PC-3 (cell line): ENCODE measurements at regions not wholly inside any gene's neighbourhood (a gene's known extent, or its start where the extent isn't known, plus 50 kb on each side); places are given as distances from the start of the nearest gene placed in this dataset.

Source experiments
- ATAC-seq: fragments of 200-7000 bp; cut with Tn5 transposase; 2 replicates; pipeline ENCODE4 v1.9.1; 2020; ENCODE audit warnings: mild to moderate bottlenecking, moderate library complexity
- BruUV-seq: library from RNA; stranded (reverse); fragments of 400-500 nt; replicated peaks from 2 replicates; lab custom pipeline; 2021; lab: Mats Ljungman, UMichigan
- CTCF ChIA-PET: fragments of 300-600 bp; sonication (Branson Sonifier 250); formaldehyde crosslinking; loops from one replicate; lab custom pipeline; 2022; ENCODE audit warnings: antibody characterized with exemption; lab: Charles Lee
- POLR2A ChIA-PET: fragments of 300-600 bp; sonication (Branson Sonifier 250); formaldehyde crosslinking; loops from one replicate; lab custom pipeline; 2022; ENCODE audit warnings: antibody characterized with exemption; ENCODE audit not compliant: unreplicated experiment; lab: Charles Lee
- DNase-seq: peaks from one replicate; pipeline ENCODE4 v3.0.0-alpha.2; 2015
- H2AFZ ChIP-seq: fragments of 300-600 bp; sonication (generic); 2 replicates; pipeline ENCODE4 v1.6.0; 2016; ENCODE audit warnings: antibody characterized with exemption, low read length
- H3F3A ChIP-seq: fragments of 300-600 bp; sonication (generic); one replicate; pipeline ENCODE4 v1.6.0; 2017; ENCODE audit warnings: antibody characterized with exemption, low read length, control low read depth, mild to moderate bottlenecking; ENCODE audit not compliant: unreplicated experiment
- H3K27ac ChIP-seq: fragments of 300-600 bp; sonication (generic); 2 replicates; pipeline ENCODE4 v1.5.1; 2016; ENCODE audit warnings: mild to moderate bottlenecking, low read length
- H3K27me3 ChIP-seq: fragments of 300-600 bp; sonication (generic); 2 replicates; pipeline ENCODE4 v1.6.1; 2016; ENCODE audit warnings: low read length, mixed read lengths
- H3K36me3 ChIP-seq: fragments of 300-600 bp; sonication (generic); 2 replicates; pipeline ENCODE4 v1.6.1; 2016; ENCODE audit warnings: low read depth, mixed run types, low read length, mixed read lengths
- H3K4me1 ChIP-seq: fragments of 300-600 bp; sonication (generic); 2 replicates; pipeline ENCODE4 v1.5.1; 2016; ENCODE audit warnings: low read length; ENCODE audit not compliant: insufficient read depth
- H3K4me2 ChIP-seq: fragments of 300-600 bp; sonication (generic); 2 replicates; pipeline ENCODE4 v1.6.0; 2016; ENCODE audit warnings: low read length
- H3K4me3 ChIP-seq: fragments of 300-600 bp; sonication (generic); 2 replicates; pipeline ENCODE4 v1.5.1; 2016; ENCODE audit warnings: mild to moderate bottlenecking, low read length, mixed read lengths
- H3K79me2 ChIP-seq: fragments of 300-600 bp; sonication (generic); 2 replicates; pipeline ENCODE4 v1.6.1; 2017; ENCODE audit warnings: low read length, mixed read lengths
- H3K9ac ChIP-seq: fragments of 300-600 bp; sonication (generic); 2 replicates; pipeline ENCODE4 v1.6.0; 2016; ENCODE audit warnings: mild to moderate bottlenecking, low read length
- H3K9me2 ChIP-seq: fragments of 300-600 bp; sonication (generic); replicated peaks from 2 replicates; pipeline ENCODE4 v1.6.1; 2016; ENCODE audit warnings: mixed run types, low read length, mixed read lengths
- H3K9me3 ChIP-seq: fragments of 300-600 bp; sonication (generic); 2 replicates; pipeline ENCODE4 v1.6.1; 2016; ENCODE audit warnings: low read length, mixed read lengths
- H4K20me1 ChIP-seq: fragments of 300-600 bp; sonication (generic); 2 replicates; pipeline ENCODE4 v1.6.1; 2016; ENCODE audit warnings: low read length, mixed read lengths
- EZH2 ChIP-seq: fragments of 300-600 bp; sonication (generic); IDR thresholded peaks from one replicate; pipeline ENCODE4 v1.6.1; 2017; ENCODE audit warnings: antibody characterized with exemption, mild to moderate bottlenecking, low read length; ENCODE audit not compliant: unreplicated experiment
- EZH2phosphoT487 ChIP-seq: fragments of 300-600 bp; sonication (generic); IDR thresholded peaks from 2 replicates; pipeline ENCODE4 v1.6.1; 2018; ENCODE audit warnings: mild to moderate bottlenecking, antibody characterized with exemption, low read length, borderline replicate concordance
- intact Hi-C: fragments of 100-400 bp; cut with micrococcal nuclease; formaldehyde crosslinking; loops from 2 replicates; pipeline ENCODE4 v1.9.0; 2023
- TF ChIP-seq, protein P1 (sequence below): fragments of 300-600 bp; sonication (generic); conservative IDR thresholded peaks from 2 replicates; pipeline ENCODE4 v1.5.1; 2017; ENCODE audit warnings: antibody characterized with exemption, low read depth, mild to moderate bottlenecking, low read length

DNA sequence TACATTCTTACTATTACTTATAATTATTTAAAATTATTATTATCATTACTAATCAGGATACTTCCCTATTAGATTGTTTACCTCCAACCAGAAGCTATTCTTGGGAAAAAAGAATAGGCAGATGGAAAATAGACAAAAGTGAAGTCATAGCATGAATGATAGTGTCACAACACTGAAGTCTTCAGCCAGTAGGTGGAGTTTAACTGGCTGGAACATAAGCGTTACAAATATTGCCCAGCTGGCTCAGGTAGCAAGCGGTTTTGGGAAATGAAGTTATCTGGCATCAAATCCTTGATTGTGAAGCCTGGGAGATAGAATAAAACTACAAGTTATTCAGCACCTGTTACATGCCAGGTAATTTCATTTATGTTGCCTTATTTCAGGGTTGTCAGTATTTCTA, 762.9 kb downstream of the C12orf50 start:
- no peak overlapping the region for H3K9ac ChIP-seq
- H3K9me2 ChIP-seq, result no peaks in the 10 kb centered on the region
- DNase-seq (peak; percentile 44), ATAC-seq (no peak; the same call in 1 of the 2 replicates)
- no peak overlapping the region for H2AFZ ChIP-seq
- H3K4me2 ChIP-seq, result no peak overlapping the region
- no peaks in the 10 kb centered on the region for H3K36me3 ChIP-seq
- H4K20me1 ChIP-seq, result no peaks in the 10 kb centered on the region
- BruUV-seq, result no TSS peak
- peaks cover 7% of the 10 kb centered on the region for H3K4me1 ChIP-seq
- no peaks in the 10 kb centered on the region for H3K27me3 ChIP-seq
- H3K4me3 ChIP-seq, result no peak overlapping the region
- H3K27ac ChIP-seq, result no peak overlapping the region
- H3K79me2 ChIP-seq, result no peaks in the 10 kb centered on the region
- no peaks in the 10 kb centered on the region for H3K9me3 ChIP-seq
- H3F3A ChIP-seq, result no peaks in the 10 kb centered on the region
- intact Hi-C loops, result loop anchor here (5.0 kb wide), 1 partner anchor 401 kb away; no protein-coding TSS in a partner anchor
- CTCF ChIA-PET, result no interaction called here
- TF ChIP-seq EZH2 (no peak), EZH2phosphoT487 (no peak)
- TF ChIP-seq, protein P1, sequence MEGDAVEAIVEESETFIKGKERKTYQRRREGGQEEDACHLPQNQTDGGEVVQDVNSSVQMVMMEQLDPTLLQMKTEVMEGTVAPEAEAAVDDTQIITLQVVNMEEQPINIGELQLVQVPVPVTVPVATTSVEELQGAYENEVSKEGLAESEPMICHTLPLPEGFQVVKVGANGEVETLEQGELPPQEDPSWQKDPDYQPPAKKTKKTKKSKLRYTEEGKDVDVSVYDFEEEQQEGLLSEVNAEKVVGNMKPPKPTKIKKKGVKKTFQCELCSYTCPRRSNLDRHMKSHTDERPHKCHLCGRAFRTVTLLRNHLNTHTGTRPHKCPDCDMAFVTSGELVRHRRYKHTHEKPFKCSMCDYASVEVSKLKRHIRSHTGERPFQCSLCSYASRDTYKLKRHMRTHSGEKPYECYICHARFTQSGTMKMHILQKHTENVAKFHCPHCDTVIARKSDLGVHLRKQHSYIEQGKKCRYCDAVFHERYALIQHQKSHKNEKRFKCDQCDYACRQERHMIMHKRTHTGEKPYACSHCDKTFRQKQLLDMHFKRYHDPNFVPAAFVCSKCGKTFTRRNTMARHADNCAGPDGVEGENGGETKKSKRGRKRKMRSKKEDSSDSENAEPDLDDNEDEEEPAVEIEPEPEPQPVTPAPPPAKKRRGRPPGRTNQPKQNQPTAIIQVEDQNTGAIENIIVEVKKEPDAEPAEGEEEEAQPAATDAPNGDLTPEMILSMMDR, result peak; percentile 55
- POLR2A ChIA-PET, result no interaction called here

DNA sequence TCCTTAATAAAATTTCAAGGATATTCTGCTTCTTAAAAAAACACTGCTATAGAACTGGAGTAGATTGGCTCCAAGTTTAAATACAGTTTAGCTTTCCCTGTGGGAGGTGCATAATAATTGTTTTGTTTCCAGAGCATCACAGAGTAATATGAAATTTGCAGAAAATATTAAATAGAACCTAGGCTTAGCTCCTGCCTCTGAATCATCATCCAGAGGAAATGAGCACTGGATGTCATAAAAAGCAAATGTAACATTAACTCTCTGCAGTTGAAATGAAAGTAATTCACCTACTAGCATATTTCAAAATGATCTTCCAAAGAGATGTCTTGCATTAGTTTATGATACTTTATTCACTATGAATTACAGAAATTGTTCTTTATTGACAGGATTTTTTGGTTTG, 769.8 kb downstream of the C12orf50 start:
- no TSS peak for BruUV-seq
- TF ChIP-seq EZH2 (no peak), EZH2phosphoT487 (no peak)
- TF ChIP-seq, protein P1, result no peak
- no peaks in the 10 kb centered on the region for H3K36me3 ChIP-seq

DNA sequence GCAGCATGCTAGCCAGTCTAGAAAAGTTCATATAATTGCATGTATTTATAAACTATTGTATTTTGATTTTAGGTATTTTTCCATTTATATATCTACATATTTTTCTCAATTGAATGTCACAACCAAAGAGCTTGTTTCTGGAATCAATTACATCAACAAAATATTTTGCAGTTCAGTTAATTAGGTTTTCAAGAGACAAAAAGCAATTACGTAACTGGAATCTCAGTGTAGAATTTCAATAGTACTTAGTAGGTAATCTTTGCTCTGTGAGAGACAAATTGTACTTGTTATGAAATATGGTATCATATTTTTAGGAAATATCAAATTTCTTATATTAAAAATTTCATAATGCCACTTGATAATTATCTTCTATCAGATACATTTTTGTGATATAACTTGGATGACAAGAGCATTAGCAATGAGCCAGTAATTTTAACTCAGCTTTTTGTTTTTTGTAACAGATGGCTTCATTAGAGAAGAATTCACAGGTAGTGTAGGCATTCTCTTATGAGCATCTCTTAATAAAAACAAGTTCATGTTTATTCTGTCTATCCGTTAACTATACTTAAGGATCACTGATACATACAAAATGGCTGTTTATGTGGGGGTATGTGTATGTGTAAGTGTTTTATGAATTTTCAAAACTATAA, 774.7 kb downstream of the C12orf50 start:
- H3K79me2 ChIP-seq, result no peaks in the 10 kb centered on the region
- H3K36me3 ChIP-seq, result no peaks in the 10 kb centered on the region
- H3K27me3 ChIP-seq, result no peaks in the 10 kb centered on the region
- ChIA-PET CTCF (no interaction called here), POLR2A (no interaction called here)
- no peak overlapping the region for H3K9ac ChIP-seq
- peaks cover 7% of the 10 kb centered on the region for H3K4me1 ChIP-seq
- BruUV-seq, result no TSS peak
- ATAC-seq, result no peak
- H3K4me3 ChIP-seq, result no peak overlapping the region
- H3K9me3 ChIP-seq, result no peaks in the 10 kb centered on the region
- H3K9me2 ChIP-seq, result no peaks in the 10 kb centered on the region
- H3F3A ChIP-seq, result no peaks in the 10 kb centered on the region
- H3K4me2 ChIP-seq, result no peak overlapping the region
- no peak overlapping the region for H3K27ac ChIP-seq
- H2AFZ ChIP-seq, result no peak overlapping the region
- no peak for DNase-seq
- no peaks in the 10 kb centered on the region for H4K20me1 ChIP-seq
- intact Hi-C loops, result loop anchor here (5.0 kb wide), 1 partner anchor 188 kb away; no protein-coding TSS in a partner anchor
- no peak for TF ChIP-seq EZH2
- TF ChIP-seq, protein P1, result no peak
- no peak for TF ChIP-seq EZH2phosphoT487

More for the DNA sequence above, 769.8 kb downstream of the C12orf50 start:
- Histone ChIP-seq H3K4me2 (peak overlapping the region; percentile 38; the same call in 1 of the 2 replicates), H4K20me1 (no peaks in the 10 kb centered on the region), H3K9me3 (no peaks in the 10 kb centered on the region), H3K4me1 (peaks cover 10% of the 10 kb centered on the region), H3F3A (no peaks in the 10 kb centered on the region), H3K27ac (no peak overlapping the region), H3K4me3 (no peak overlapping the region), H3K79me2 (no peaks in the 10 kb centered on the region), H3K9me2 (no peaks in the 10 kb centered on the region), H3K9ac (no peak overlapping the region), H3K27me3 (no peaks in the 10 kb centered on the region), H2AFZ (no peak overlapping the region)
- CTCF ChIA-PET, result no interaction called here
- ATAC-seq, result peak; percentile 89
- DNase-seq, result peak; percentile 20
- intact Hi-C loops, result no loop called here
- POLR2A ChIA-PET, result interaction anchor here (0.6 kb wide), 1 partner anchor 141 kb away, joined by 6 read pairs; no protein-coding TSS in a partner anchor
